HG03558 (cell line): ENCODE measurements at regions not wholly inside any gene's neighbourhood (a gene's known extent, or its start where the extent isn't known, plus 50 kb on each side); places are given as distances from the start of the nearest gene placed in this dataset.

Experiments used
- ATAC-seq: cut with Tn5 transposase; IDR thresholded peaks from one replicate; pipeline ENCODE4 v1.9.1; 2021; ENCODE audit warnings: moderate number of reproducible peaks; ENCODE audit not compliant: unreplicated experiment; ENCODE audit errors: extremely low read depth

DNA sequence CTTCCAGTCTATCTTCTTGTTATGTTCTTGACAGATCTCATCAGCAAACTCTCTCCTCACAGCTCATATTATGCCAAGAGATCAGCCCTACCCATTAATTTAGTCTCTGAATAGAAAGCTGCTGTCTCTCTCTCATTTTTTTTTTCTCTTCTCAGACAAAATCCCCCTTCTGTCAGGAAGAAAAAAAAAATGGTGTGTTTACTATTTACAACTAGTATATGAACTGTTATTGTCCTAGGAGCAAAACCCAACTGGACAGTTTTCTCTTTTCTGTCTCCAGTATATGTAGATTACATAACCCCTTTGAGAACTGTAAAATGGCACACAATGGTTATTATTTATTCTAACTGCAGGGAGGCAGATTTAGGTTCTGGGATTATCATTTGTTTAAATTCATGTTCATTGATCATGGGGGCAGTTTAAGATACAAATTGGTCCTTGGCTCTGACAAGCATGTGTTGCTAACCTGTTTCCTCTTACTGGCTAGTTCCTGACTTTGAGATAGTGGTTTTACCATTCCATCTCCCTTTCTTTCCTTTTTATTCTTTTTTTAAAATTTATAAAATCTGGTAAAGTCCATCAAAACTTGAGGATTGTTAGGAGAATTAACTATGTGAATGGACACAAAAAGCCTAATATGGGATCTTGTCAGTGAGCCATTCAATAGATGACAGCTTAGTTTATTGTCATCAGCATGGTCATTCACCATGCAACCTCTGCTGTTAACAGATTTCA lies 210.0 kb upstream of the PAPPA start:
- ATAC-seq: no peak

DNA sequence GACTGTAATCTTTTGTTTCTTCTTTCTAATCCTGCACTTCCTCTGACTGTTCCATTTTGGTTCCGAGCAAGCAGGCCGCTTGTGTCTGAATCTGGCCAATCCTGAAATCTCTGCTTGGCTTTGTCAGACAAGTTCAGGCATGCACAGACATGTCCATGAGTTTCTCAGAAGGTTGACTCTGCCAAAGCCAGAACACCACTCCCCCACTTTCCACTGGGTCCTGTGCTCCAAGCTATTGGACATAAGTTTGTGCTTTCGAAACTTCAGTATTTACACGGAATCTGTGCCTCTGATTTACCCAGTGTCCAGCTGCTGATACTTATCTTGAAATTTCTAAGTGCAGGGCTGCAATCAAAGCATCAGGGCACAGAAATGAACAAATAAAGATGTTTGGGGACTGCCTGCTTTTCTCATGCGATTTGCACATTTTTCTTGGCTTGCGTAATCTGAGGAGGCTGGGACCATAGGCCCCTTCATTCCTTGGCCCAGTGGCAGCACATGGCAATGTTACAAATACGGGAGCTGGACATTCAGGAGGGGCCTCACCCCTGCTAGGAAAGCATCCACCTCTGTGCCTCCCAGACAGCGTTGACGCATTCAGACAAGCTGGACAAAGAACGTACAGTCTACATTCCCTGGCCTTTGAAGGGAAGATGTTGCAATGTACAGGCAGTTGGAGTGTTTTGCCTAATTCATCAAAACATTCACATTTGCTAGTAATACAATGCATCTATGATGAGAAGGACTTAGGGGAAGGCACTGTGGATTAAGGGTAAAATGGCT lies 209.2 kb upstream of the PAPPA start:
- no peak for ATAC-seq

DNA sequence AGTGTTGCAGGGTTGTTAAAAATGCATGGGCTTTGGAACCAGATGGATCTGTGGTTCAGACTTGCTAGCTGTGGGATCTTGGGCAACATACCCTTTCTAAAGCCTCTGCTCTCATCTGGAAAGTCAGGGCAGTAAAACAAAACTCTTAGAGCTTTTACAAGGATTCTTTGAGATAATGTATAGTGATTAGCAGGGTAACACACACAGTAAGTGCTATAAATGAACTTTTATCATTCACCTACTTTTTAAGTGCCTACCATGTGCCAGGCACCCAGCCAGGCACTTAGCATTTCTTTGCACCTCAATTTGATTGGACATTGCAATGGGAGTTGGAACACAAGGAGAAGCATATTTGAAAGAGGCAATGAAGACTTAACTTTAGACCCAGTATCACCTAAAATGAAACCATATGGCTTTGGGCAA lies 208.6 kb upstream of the PAPPA start:
- ATAC-seq: no peak

DNA sequence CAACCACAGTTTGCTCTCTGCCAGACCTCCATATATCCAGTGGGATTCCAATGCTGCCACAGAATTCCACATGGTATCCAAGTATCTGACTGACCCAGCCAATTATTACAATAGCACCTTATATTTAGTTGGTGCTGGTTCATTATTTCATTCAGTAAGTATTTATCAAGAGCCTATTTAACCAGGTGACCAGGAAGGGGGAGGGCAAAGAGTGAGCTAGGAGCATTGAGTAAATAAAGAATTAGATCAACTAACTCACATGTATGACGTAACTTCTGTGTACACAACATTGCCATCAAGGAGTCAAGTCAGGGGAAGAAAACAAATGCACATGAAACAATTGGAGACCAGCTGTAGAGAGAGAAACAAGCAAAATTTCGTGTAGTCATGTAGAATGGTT lies 207.1 kb upstream of the PAPPA start:
- ATAC-seq: no peak

DNA sequence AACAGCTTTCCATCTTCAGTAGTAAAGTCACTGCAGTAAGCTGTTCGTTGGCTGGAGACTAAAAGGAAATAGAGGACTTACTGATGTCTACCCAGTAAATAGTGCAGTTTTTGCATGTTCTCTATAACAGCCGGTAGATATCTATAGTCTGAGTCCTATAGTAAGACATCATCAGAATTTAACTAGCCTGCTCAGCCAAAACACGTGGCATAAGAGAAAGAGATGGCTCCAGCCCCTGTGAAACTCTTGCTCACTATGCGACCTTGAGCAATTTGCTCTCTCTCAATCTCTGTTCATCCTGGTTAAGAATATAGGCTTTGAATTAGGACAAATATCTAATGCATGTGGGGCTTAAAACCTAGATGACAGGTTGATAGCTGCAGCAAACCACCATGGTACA lies 201.6 kb upstream of the PAPPA start:
- no peak for ATAC-seq

DNA sequence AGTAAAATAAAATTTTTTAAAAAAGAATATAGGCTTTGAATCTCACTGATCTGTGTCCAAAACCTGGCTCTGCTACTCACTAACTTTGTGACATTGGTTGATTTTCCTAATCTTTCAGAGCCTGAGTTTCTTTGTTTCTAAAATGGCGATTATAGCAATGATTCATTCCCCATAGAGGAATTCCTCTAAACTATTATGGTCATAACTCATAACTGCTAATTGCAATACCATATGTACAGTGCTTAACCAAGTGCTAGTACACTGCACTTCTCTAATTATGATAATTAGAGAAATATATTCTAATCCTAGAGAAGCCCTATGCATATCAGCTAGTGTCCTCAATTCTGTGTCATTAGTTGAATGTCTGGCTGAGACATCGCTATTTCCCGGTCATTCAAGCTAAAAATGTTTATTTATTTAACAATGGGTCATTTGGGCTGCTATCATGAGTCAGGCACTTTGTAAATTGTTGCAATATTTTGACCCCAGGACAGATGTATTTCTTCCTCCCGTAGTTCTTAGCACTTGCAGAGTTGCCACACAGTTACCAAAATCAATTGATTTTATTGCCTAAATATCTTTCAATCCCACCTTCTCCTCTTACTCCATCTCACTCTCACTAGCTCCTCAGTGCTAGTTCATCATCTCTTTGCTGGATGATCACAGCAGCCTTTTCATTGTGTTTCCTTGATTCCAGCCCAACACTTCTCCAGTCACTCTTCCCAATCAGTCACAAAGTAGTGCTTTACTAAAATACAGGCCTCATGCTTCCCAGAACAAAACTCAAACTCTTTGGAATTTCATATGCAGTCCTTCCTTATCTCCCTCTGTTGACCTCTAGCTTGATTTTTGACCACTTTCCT lies 200.9 kb upstream of the PAPPA start:
- no peak for ATAC-seq

DNA sequence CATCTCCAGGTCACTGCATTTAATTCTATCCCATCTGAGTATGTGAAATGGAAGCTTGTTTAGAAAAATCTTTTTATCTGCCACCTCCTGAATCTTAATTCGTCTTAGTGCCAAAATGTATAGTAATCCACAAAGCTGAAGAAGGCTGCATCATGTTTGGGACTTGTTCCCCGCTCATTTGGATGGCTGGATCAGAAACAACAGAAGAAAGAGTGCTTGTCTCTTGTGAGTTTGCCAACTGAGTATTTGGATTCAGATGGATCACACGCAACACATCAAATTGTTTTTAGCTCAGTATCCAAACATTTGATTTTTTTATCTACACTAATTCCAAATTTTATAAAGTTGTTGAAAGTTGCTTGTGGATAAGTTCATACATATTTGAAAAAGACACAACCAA lies 197.2 kb upstream of the PAPPA start:
- no peak for ATAC-seq

DNA sequence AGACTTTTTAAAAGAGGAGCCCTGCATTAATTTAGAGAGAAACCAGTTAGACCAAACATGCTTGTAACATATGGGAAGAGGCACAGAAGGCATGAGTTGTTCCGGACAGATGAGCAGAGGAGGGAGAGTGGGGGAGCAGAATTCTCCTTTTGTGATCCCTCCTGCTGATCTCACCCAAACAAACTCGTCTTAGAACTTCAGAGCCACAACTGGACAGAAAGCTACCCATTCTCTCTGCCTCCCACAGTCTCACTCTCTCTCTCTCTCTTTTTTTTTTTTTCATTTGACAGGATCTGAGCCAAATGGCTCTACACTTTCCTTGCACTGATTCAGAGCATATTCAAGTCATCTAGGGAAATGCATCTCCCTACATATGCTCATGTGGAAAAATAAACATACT lies 196.0 kb upstream of the PAPPA start:
- no peak for ATAC-seq

DNA sequence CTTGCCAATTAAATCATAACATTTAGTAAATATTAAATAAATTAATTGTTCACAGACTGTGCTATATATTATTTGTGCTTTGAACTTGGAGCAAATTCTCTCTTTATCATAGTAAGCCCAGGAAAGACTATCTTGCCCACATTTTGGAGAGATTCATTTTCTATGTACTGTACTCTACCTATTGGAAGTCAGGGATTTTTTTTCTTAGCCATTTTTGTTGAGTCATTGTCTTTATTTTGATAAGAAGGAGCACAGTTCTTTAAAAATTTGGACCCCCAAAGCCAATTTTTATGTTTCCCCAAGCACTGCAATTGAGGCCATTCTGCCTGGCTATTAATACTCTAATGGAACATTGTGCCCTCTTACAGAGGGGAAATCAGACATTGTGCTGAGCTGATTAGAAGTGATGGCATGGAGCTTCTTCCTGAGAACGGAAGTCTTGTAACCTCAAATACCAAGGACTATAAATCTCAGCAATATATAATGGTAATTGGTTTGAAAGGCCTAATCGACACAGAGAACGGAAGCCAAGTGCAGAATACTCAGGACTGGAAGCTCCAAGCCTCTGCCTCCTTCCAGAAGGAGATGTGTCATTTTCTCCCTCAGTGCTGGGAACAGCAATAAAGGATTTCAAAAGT lies 188.8 kb upstream of the PAPPA start:
- no peak for ATAC-seq

DNA sequence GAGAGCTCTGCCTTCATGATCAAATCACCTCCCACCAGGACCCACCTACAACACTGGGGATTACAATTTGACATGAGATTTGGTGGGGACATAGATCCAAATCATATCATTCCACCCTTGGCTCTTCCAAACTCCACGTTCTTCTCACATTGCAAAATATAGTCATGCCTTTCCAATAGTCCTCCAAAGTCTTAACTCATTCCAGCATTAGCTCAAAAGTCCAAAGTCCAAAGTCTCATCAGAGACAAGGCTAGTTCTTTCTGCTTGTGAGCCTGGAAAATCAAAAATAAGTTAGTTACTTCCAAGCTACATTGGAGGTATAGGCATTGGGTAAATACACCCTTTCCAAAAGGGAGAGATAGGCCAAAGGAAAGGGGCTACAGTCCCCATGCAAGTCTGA lies 186.9 kb upstream of the PAPPA start:
- no peak for ATAC-seq

DNA sequence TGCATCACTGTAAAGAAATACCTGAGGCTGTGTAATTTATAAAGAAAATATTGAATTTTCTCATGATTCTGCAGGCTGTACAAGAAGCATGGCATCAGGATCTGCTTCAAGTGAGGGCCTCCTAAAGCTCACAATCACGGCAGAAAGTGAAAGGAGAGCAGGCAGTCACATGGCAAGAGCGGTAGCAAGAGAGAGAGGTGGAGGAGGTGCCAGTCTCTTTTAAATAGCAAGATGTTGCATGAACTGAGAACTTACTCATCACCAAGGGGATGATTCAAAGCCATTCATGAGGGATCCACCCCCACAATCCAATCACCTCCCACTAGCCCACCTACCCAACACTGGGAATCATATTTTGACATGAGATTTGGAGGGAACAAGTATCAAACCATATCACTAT lies 184.5 kb upstream of the PAPPA start:
- ATAC-seq: no peak

DNA sequence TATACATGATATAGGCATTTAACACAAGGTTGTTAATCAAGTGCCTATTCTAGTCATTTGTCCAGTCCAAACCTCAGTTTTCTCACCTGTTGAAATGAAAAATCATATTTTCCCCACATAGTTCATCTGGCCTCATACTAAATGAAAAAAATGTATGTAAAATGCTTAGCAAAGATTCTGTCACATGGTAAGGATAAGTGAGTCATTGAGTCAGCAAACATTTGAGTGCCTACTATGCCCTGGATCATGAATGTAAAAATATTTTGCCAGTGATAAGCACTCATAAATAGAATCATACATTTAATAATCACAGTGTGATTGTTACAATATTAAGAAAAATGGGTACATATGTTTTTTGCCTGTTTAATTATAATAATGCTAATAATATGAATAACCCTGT lies 181.2 kb upstream of the PAPPA start:
- ATAC-seq: no peak

DNA sequence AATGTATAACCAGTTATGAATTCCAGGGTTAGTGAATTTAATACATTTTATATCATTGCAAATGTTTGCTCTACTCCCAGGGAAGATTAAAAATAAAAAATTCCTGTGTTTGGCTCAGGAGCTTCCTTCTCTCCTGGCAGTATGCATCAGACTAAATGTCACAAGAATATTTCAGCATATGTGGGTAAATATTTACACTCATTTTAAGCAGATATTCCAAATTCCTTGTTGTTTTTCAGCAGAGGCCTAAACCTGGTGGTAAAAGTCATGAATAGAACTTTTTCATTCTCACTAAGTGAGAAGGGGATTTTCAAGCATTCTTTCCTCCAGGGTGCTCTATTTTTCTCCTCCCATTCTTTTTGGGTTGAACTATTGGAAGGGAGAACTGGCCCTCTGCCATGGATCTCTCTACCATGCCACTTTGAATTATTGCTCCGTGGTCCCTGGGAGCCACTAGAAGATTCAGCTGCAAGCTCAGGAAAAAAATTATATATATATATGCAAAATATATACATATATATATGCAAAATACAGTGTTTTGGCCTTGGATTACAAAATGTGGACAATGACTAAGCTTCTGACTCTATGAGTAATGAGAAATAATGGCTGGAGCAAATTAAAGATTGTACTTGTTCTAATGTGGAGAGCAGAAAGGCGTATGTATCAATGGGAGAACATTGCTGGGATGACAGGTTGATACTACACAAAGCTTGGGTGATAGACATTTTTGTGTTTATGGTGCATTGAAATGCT lies 180.6 kb upstream of the PAPPA start:
- no peak for ATAC-seq

DNA sequence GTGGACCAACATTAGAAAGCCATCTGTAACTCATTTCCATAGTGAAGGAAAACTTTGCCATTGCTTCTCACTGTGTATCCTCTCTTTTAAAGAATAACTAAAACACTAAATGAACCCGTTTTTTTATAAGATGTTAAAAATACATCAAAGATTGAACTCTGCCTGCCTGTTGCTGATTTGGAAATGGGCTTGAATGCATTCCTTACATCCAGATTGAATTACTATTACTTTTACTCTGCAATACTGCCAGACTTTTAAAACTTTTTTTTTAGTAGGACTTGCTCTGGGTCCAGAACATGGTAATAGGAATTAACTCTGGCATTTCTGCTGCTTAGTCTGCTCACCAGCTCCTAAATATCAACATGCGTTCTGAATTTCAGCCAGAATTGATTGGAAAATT lies 176.8 kb upstream of the PAPPA start:
- no peak for ATAC-seq

DNA sequence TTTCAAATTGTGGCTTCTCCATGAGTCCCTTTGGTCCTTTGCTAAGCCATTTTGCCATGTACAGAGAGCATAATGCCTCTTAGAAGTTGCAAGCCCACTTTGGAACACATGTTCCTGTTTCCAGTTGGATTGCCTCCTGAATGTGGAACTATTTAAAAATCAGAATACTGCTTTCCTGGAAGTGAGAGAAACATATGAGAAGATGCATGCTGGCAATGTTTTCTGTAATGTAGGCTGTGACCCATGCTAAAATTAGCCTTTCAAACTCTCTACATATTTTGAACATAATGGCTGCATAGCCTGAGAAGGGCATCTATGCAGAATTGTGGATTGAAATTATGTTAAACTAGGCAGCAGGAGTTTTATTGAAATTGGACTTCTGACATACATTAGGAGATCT lies 175.5 kb upstream of the PAPPA start:
- ATAC-seq: no peak

DNA sequence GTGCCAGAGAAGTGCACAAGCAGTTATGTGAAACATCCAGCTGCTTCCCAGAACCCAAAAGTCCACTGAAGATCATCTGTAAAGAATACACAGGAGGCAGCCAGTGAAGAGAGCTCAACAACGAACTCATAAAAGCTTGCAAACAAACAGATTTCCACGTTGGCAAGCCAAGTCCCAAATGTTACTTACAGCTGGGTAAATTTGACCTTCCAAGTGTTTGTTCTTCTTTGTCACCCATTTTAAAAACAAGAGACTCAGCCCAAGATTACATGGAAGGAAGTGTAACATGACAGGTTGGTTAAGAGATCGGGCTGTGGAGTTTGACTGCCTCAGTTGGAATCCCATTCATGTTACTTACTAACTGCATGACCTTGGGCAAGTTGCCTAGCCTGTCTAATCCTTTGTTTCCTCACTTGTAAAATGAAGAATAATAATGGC lies 174.9 kb upstream of the PAPPA start:
- ATAC-seq: no peak

DNA sequence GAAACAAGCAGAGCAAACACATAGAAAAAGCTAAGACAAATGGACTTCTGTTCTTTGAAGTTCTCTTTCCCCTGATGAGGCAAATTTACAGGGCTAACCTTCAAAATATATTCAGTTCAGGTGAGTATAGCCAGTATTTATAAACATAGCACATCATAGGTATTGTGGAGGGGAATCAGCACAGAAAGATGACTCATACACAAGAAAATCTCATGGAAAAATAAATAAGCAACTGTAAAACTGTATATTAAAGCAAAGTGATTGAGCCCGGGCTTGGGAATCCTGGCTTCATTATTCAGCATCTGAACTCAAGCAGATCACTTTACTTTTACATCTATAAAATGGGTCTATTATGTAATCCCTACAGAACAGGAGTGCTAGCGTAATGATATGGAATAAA lies 173.5 kb upstream of the PAPPA start:
- no peak for ATAC-seq

DNA sequence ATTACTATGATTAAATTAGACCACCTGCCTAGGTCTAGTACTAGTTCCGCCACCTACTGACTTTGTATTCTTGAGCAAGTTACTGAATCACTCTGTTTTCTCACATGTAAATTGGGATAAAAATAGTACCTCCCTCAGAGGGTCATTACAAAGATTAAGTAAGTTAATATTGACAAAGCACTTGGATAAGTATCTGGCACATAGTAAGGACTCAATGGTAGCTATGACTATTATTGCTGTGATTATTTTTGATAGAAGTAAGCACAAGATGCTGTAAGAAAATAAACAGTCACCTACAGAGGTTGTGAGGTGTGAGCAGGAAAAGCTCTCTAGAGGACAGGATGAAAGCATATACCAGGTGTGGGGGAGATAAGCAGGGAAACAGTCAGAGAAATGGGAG lies 173.1 kb upstream of the PAPPA start:
- ATAC-seq: no peak

DNA sequence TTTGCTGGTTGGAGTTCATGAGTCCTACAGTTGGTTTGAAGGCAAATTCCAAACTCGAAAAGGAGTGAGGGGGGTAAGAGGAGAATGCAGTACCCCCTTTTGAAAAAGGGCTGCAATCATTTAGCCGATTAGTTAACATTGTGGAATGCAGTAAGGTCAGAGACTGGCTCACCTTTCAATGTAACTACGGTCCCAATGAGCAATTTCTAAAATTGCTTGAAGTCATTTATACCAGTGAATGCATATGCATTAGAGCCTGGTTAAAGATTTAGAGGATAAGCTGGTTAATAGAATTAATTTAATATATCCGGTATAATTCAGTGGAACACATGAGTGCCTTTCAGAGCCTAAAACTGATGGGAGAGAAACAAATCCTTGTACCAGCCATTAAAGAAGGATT lies 172.6 kb upstream of the PAPPA start:
- ATAC-seq: no peak

DNA sequence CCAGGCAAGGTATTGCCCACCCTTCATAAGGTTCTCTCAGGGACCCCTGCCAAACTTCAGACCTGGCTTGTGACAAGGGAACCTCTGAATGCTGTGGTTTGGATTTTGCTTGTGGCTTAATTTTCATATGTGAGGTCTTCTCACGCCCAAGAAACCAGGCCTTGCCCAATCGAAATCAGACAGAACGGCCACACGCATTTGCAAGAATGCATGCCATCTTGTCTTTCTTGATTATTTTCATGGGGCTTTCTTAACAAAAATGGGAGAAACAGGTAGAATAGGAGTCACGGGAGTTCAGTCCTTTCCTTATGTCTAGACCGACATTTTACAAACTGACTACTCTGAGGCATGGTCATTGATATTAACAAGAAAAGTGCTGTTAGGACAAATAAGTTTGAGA lies 170.2 kb upstream of the PAPPA start:
- no peak for ATAC-seq
